ENCODE measurements at regions not wholly inside any gene's neighbourhood (a gene's known extent, or its start where the extent isn't known, plus 50 kb on each side); places are given as distances from the start of the nearest gene placed in this dataset.

DNA sequence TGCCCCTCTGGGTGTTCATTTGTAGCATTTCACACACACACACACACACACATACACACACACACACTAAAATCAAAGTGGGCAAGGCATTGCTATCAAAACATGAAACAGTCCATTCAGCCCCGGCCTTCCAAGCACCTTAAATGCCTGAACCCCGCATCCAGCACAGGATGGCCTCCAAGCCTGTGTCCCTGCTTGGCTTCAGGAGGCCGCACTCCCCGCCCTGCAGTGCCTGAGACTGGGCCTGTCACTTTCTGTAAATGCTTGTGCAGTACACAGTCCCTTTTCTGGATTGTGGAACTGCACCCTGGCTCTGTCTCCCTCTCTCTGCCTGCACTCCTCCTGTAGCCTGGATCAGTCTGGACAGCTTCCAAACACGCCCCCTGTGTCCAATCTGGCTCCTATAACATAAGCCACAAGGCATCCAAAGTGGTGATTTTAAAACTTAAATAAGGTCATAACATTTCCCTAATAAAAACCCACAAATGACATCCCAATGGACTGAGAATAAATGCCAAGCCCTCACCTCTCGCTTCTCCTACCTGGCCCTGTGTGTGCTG, 972.2 kb upstream of the TMEM132C start:
- Histone ChIP-seq H3K4me3 (ENCODE audit: low read length) (no peak overlapping the region), H3K9ac (ENCODE audit: low read length) (no peak overlapping the region), H2AFZ (ENCODE audit: low read length) (no peak overlapping the region), H3K4me1 (ENCODE audit: insufficient read depth, low read length) (peaks cover 9% of the 10 kb centered on the region), H3K36me3 (ENCODE audit: low read depth, low read length) (no peaks in the 10 kb centered on the region), H3K79me2 (ENCODE audit: low read length) (no peaks in the 10 kb centered on the region), H3K9me3 (ENCODE audit: low read length) (0 out of 2 replicates have a peak, but pooled peaks cover 7% of the 10 kb centered on the region), H4K20me1 (ENCODE audit: low read length) (no peaks in the 10 kb centered on the region), H3K4me2 (ENCODE audit: low read length) (no peak overlapping the region), H3F3A (ENCODE audit: low read length, unreplicated experiment) (no peaks in the 10 kb centered on the region), H3K9me2 (replicated peaks; ENCODE audit: low read length) (no peaks in the 10 kb centered on the region), H3K27ac (ENCODE audit: low read length) (no peak overlapping the region), H3K27me3 (ENCODE audit: low read length) (no peaks in the 10 kb centered on the region)
- BruUV-seq (replicated peaks) = no TSS peak
- ChIA-PET POLR2A (ENCODE audit: unreplicated experiment) (no interaction called here), CTCF (no interaction called here)
- TF ChIP-seq, protein P1, sequence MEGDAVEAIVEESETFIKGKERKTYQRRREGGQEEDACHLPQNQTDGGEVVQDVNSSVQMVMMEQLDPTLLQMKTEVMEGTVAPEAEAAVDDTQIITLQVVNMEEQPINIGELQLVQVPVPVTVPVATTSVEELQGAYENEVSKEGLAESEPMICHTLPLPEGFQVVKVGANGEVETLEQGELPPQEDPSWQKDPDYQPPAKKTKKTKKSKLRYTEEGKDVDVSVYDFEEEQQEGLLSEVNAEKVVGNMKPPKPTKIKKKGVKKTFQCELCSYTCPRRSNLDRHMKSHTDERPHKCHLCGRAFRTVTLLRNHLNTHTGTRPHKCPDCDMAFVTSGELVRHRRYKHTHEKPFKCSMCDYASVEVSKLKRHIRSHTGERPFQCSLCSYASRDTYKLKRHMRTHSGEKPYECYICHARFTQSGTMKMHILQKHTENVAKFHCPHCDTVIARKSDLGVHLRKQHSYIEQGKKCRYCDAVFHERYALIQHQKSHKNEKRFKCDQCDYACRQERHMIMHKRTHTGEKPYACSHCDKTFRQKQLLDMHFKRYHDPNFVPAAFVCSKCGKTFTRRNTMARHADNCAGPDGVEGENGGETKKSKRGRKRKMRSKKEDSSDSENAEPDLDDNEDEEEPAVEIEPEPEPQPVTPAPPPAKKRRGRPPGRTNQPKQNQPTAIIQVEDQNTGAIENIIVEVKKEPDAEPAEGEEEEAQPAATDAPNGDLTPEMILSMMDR (conservative IDR thresholded peaks at IDR 0.05; ENCODE audit: low read depth, low read length) = no peak
- TF ChIP-seq EZH2 (IDR thresholded peaks at IDR 0.05; ENCODE audit: low read length, unreplicated experiment) = no peak
- no peak for TF ChIP-seq EZH2phosphoT487 (IDR thresholded peaks at IDR 0.05; ENCODE audit: borderline replicate concordance, low read length)
- peak; percentile 28 for DNase-seq
- ATAC-seq = no peak; the same call in 1 of the 2 replicates
- intact Hi-C loops (cut with micrococcal nuclease) = loop anchor here (5.0 kb wide), 4 partner anchors 63 to 773 kb away; no protein-coding TSS in a partner anchor

DNA sequence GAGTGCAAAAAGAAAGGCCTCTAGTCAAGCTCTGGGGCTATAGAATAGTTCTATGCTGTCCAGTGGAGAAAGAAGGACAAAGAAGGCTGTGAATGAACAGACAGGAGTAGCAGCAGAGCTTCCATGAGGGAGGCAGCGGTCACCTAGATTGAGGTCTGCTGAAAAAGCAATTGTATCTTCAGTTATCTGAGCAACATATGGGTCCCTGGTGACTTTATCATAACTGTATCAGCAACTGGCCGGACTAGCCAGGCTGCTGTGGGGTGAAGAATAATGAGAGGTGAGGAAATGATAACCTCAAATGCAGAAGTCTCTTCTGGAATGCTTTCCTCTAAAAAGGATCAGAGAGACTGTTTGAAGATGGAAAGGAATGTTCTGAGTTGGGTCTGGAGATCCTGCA, 971.3 kb upstream of the TMEM132C start:
- Histone ChIP-seq H3K9ac (ENCODE audit: low read length) (no peak overlapping the region), H3K4me1 (ENCODE audit: insufficient read depth, low read length) (peaks cover 9% of the 10 kb centered on the region), H3K9me3 (ENCODE audit: low read length) (0 out of 2 replicates have a peak, but pooled peaks cover 7% of the 10 kb centered on the region), H3F3A (ENCODE audit: low read length, unreplicated experiment) (no peaks in the 10 kb centered on the region), H3K9me2 (replicated peaks; ENCODE audit: low read length) (no peaks in the 10 kb centered on the region), H3K4me2 (ENCODE audit: low read length) (no peak overlapping the region), H4K20me1 (ENCODE audit: low read length) (no peaks in the 10 kb centered on the region), H3K27me3 (ENCODE audit: low read length) (no peaks in the 10 kb centered on the region), H3K36me3 (ENCODE audit: low read depth, low read length) (no peaks in the 10 kb centered on the region), H3K27ac (ENCODE audit: low read length) (no peak overlapping the region), H2AFZ (ENCODE audit: low read length) (no peak overlapping the region), H3K4me3 (ENCODE audit: low read length) (no peak overlapping the region), H3K79me2 (ENCODE audit: low read length) (no peaks in the 10 kb centered on the region)
- no peak for TF ChIP-seq EZH2 (IDR thresholded peaks at IDR 0.05; ENCODE audit: low read length, unreplicated experiment)
- TF ChIP-seq, protein P1 (conservative IDR thresholded peaks at IDR 0.05; ENCODE audit: low read depth, low read length) = no peak
- TF ChIP-seq EZH2phosphoT487 (IDR thresholded peaks at IDR 0.05; ENCODE audit: borderline replicate concordance, low read length) = no peak
- POLR2A ChIA-PET (ENCODE audit: unreplicated experiment) = no interaction called here
- CTCF ChIA-PET = no interaction called here
- DNase-seq = no peak
- intact Hi-C loops (cut with micrococcal nuclease) = loop anchor here (5.0 kb wide), 1 partner anchor 62 kb away; no protein-coding TSS in a partner anchor
- no TSS peak for BruUV-seq (replicated peaks)
- ATAC-seq = no peak

DNA sequence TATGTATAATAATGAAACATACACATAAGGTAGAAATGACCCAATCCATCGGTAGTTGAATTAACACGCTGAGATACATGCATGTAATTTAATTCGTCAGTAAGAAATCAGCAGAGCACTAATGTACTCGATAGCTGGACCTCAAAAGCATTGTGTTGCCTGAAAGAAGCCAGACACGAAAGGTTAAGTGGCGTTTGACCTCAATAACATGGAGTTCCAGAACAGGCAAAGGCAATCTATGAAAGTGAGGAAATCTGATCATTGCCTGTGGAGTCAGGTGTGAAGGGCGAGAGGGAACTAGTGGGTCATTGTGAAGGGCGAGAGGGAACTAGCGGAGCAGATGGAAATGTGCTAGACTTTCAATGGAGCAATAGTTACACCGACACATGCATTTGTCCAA, 970.4 kb upstream of the TMEM132C start:
- no peaks in the 10 kb centered on the region for H3K79me2 ChIP-seq (ENCODE audit: low read length)
- TF ChIP-seq, protein P1 (conservative IDR thresholded peaks at IDR 0.05; ENCODE audit: low read depth, low read length) = no peak
- TF ChIP-seq EZH2phosphoT487 (IDR thresholded peaks at IDR 0.05; ENCODE audit: borderline replicate concordance, low read length) (no peak), EZH2 (IDR thresholded peaks at IDR 0.05; ENCODE audit: low read length, unreplicated experiment) (no peak)
- H3K27ac ChIP-seq (ENCODE audit: low read length) = no peak overlapping the region
- no peaks in the 10 kb centered on the region for H3K36me3 ChIP-seq (ENCODE audit: low read depth, low read length)
- H3K9me3 ChIP-seq (ENCODE audit: low read length) = 0 out of 2 replicates have a peak, but pooled peaks cover 7% of the 10 kb centered on the region
- no peak for DNase-seq
- no peak overlapping the region for H3K9ac ChIP-seq (ENCODE audit: low read length)
- H3K9me2 ChIP-seq (replicated peaks; ENCODE audit: low read length) = no peaks in the 10 kb centered on the region
- no peaks in the 10 kb centered on the region for H4K20me1 ChIP-seq (ENCODE audit: low read length)
- H2AFZ ChIP-seq (ENCODE audit: low read length) = no peak overlapping the region
- H3K4me2 ChIP-seq (ENCODE audit: low read length) = no peak overlapping the region
- ChIA-PET POLR2A (ENCODE audit: unreplicated experiment) (no interaction called here), CTCF (no interaction called here)
- no TSS peak for BruUV-seq (replicated peaks)
- H3K4me1 ChIP-seq (ENCODE audit: insufficient read depth, low read length) = peaks cover 9% of the 10 kb centered on the region
- H3K4me3 ChIP-seq (ENCODE audit: low read length) = no peak overlapping the region
- no peaks in the 10 kb centered on the region for H3K27me3 ChIP-seq (ENCODE audit: low read length)
- intact Hi-C loops (cut with micrococcal nuclease) = loop anchor here (5.0 kb wide), 1 partner anchor 61 kb away; no protein-coding TSS in a partner anchor
- no peak for ATAC-seq
- H3F3A ChIP-seq (ENCODE audit: low read length, unreplicated experiment) = no peaks in the 10 kb centered on the region

Measured in PC-3 (cell line).